Lower lobe of right lung (tissue), 2 donors: ENCODE measurements at regions not wholly inside any gene's neighbourhood (a gene's known extent, or its start where the extent isn't known, plus 50 kb on each side); places are given as distances from the start of the nearest gene placed in this dataset.
"Not testable (repeated sequence)": the region's sequence is repeated elsewhere in the genome, so short reads cannot be mapped to it uniquely, and the experiment has no call there.

ENCODE experiments used
- ATAC-seq, 2 donors: fragments of 200-7000 bp; cut with Tn5 transposase; one replicate each; pipeline ENCODE4 v1.9.1; 2020 to 2022; ENCODE audit warnings: mild to moderate bottlenecking in 2 of 2, moderate library complexity in 2 of 2
- DNase-seq: peaks from one replicate; pipeline ENCODE4 v3.0.0-alpha.2; 2020
- H3K27ac ChIP-seq: fragments of 200-600 bp; one replicate; pipeline ENCODE4 v1.8.0; 2022
- H3K27me3 ChIP-seq: fragments of 200-600 bp; one replicate; pipeline ENCODE4 v1.8.0; 2022; ENCODE audit warnings: low read depth
- H3K36me3 ChIP-seq: fragments of 200-600 bp; one replicate; pipeline ENCODE4 v1.8.0; 2022; ENCODE audit warnings: mild to moderate bottlenecking
- H3K4me1 ChIP-seq: fragments of 200-600 bp; one replicate; pipeline ENCODE4 v1.8.0; 2022
- H3K4me3 ChIP-seq: fragments of 200-600 bp; one replicate; pipeline ENCODE4 v1.8.0; 2022; ENCODE audit warnings: mild to moderate bottlenecking
- H3K9me3 ChIP-seq: fragments of 200-600 bp; one replicate; pipeline ENCODE4 v1.8.0; 2022
- CTCF ChIP-seq: fragments of 200-600 bp; IDR thresholded peaks from one replicate; pipeline ENCODE4 v1.8.0; 2022; ENCODE audit warnings: antibody characterized with exemption, mild to moderate bottlenecking
- intact Hi-C: fragments of 100-400 bp; cut with DNase I; formaldehyde crosslinking; loops from one replicate; pipeline ENCODE4 v1.11.0; 2022
- donor health status: DM: no; HTN: yes; CAD: no; lungs with severe emphysema.

GRCh38 chr3:20637729-20638128, 451.7 kb upstream of the SGO1 start:
- H3K27me3 ChIP-seq = no peaks in the 10 kb centered on the region
- DNase-seq (no peak), ATAC-seq (peak in 1 of 2 donors; percentile 40)
- no peak overlapping the region for H3K4me3 ChIP-seq
- H3K4me1 ChIP-seq = no peaks in the 10 kb centered on the region
- H3K27ac ChIP-seq = no peak overlapping the region
- H3K36me3 ChIP-seq = no peaks in the 10 kb centered on the region
- no peak for TF ChIP-seq CTCF
- no peaks in the 10 kb centered on the region for H3K9me3 ChIP-seq
- intact Hi-C loops = no loop called here

- Histone ChIP-seq H3K9me3 (peaks cover 10% of the 10 kb centered on the region), H3K27me3 (no peaks in the 10 kb centered on the region), H3K27ac (no peak overlapping the region), H3K36me3 (no peaks in the 10 kb centered on the region), H3K4me3 (no peak overlapping the region), H3K4me1 (no peaks in the 10 kb centered on the region)
- intact Hi-C loops = no loop called here
- ATAC-seq (no peak), DNase-seq (no peak)
- TF ChIP-seq CTCF = no peak
Measured at GRCh38 chr3:20622304-20622703, 436.3 kb upstream of the SGO1 start.

- ATAC-seq, H3K4me3 ChIP-seq, intact Hi-C loops, H3K27me3 ChIP-seq, H3K4me1 ChIP-seq, H3K36me3 ChIP-seq, DNase-seq, H3K27ac ChIP-seq: not testable (repeated sequence)
- peaks cover 25% of the 10 kb centered on the region for H3K9me3 ChIP-seq
Measured at GRCh38 chr3:20618621-20619020, 432.6 kb upstream of the SGO1 start.

GRCh38 chr3:20618181-20618580, 432.2 kb upstream of the SGO1 start:
- ATAC-seq, H3K27me3 ChIP-seq, intact Hi-C loops, H3K27ac ChIP-seq, H3K4me3 ChIP-seq, DNase-seq, H3K4me1 ChIP-seq, H3K36me3 ChIP-seq: not testable (repeated sequence)
- peaks cover 29% of the 10 kb centered on the region for H3K9me3 ChIP-seq

- ATAC-seq, H3K4me3 ChIP-seq, intact Hi-C loops, H3K36me3 ChIP-seq, H3K27ac ChIP-seq, DNase-seq, H3K4me1 ChIP-seq, H3K27me3 ChIP-seq: not testable (repeated sequence)
- H3K9me3 ChIP-seq = peaks cover 41% of the 10 kb centered on the region
Measured at GRCh38 chr3:20615982-20616381, 430.0 kb upstream of the SGO1 start.

GRCh38 chr3:20608054-20608738, 422.2 kb upstream of the SGO1 start:
- Histone ChIP-seq H3K4me1 (no peaks in the 10 kb centered on the region), H3K27me3 (no peaks in the 10 kb centered on the region), H3K4me3 (no peak overlapping the region), H3K27ac (no peak overlapping the region), H3K9me3 (peaks cover 27% of the 10 kb centered on the region), H3K36me3 (no peaks in the 10 kb centered on the region)
- DNase-seq = no peak
- no peak for TF ChIP-seq CTCF
- intact Hi-C loops = no loop called here
- ATAC-seq = no peak

- Histone ChIP-seq H3K4me3 (no peak overlapping the region), H3K9me3 (peaks cover 12% of the 10 kb centered on the region), H3K36me3 (no peaks in the 10 kb centered on the region), H3K27me3 (no peaks in the 10 kb centered on the region), H3K4me1 (no peaks in the 10 kb centered on the region), H3K27ac (no peak overlapping the region)
- ATAC-seq (no peak), DNase-seq (no peak)
- intact Hi-C loops = no loop called here
- TF ChIP-seq CTCF = no peak
Measured at GRCh38 chr3:20604659-20605058, 418.7 kb upstream of the SGO1 start.
